Heart right ventricle (tissue), 16 donors: ENCODE measurements at regions not wholly inside any gene's neighbourhood (a gene's known extent, or its start where the extent isn't known, plus 50 kb on each side); places are given as distances from the start of the nearest gene placed in this dataset.
"Not testable (repeated sequence)": the region's sequence is repeated elsewhere in the genome, so short reads cannot be mapped to it uniquely, and the experiment has no call there.

Source experiments
- ATAC-seq, 8 donors: fragments of 200-7000 bp; cut with Tn5 transposase; one replicate each; pipeline ENCODE4 v1.9.1; 2020; ENCODE audit warnings: mild to moderate bottlenecking in 8 of 8, moderate library complexity in 8 of 8, moderate number of reproducible peaks in 1 of 8
- DNase-seq, 2 donors: peaks; one replicate each; pipeline ENCODE4 v3.0.0-alpha.2; 2020
- H3K27ac ChIP-seq, 10 donors: fragments of 200-600 bp; sonication (generic) in 2 of 10; one replicate each; pipeline versions ENCODE4 v1.5.0 to v1.8.0; 2020 to 2022; ENCODE audit warnings: mild to moderate bottlenecking in 3 of 10
- H3K27me3 ChIP-seq, 7 donors: fragments of 200-600 bp; one replicate each; pipeline ENCODE4 v1.8.0; 2021 to 2022; ENCODE audit warnings: mild to moderate bottlenecking in 2 of 7
- H3K36me3 ChIP-seq, 9 donors: fragments of 200-600 bp; sonication (generic) in 1 of 9; one replicate each; pipeline versions ENCODE4 v1.5.0 to v1.8.0; 2020 to 2022; ENCODE audit warnings: mild to moderate bottlenecking in 2 of 9
- H3K4me1 ChIP-seq, 9 donors: fragments of 200-600 bp; sonication (generic) in 1 of 9; one replicate each; pipeline versions ENCODE4 v1.5.0 to v1.8.0; 2020 to 2022; ENCODE audit warnings: mild to moderate bottlenecking in 4 of 9
- H3K4me3 ChIP-seq, 10 donors: fragments of 200-600 bp; sonication (generic) in 2 of 10; one replicate each; pipeline versions ENCODE4 v1.5.0 to v1.8.0; 2020 to 2022; ENCODE audit warnings: mild to moderate bottlenecking in 7 of 10, moderate library complexity in 2 of 10
- H3K9me3 ChIP-seq, 11 donors: fragments of 200-600 bp in 10 of 11; sonication (generic) in 2 of 11; one replicate each; pipeline versions ENCODE4 v1.5.0 to v1.8.0; 2013 to 2022; ENCODE audit warnings: mild to moderate bottlenecking in 2 of 11, control low read depth in 1 of 11, moderate library complexity in 1 of 11
- WGBS, 2 donors: extraction: QIAGEN DNeasy Blood & Tissue Kit; methylation state at CpG; one replicate each; pipeline ENCODE4 v1.1.7; 2013; ENCODE audit warnings: inconsistent platforms in 1 of 2; 5-methylcytosine and 5-hydroxymethylcytosine counted together
- intact Hi-C, 10 donors: fragments of 100-400 bp; cut with DNase I; formaldehyde crosslinking; loops; one replicate each; pipeline versions ENCODE4 v1.11.1 to v1.14.2; 2022
- TF ChIP-seq, protein P1 (sequence below), 9 donors: fragments of 200-600 bp; sonication (generic) in 2 of 9; IDR thresholded peaks; one replicate each; pipeline versions ENCODE4 v1.5.0 to v1.8.0; 2021 to 2022; ENCODE audit warnings: antibody characterized with exemption in 9 of 9, mild to moderate bottlenecking in 5 of 9, moderate library complexity in 1 of 9
- donor health status: Arrhythmogenic right ventricular cardiomyopathy.
- donor health status: ischemic (EF 13 %, LVEDD 7.1; RV severe dilation, severe dysfunction).
- donor health status: healthy with polysubstance abuse.
- donor health status: DM: no; HTN: yes; CAD: no.
- donor health status: DM: no; HTN: no; CAD: no.
- donor health status: ischemic (EF 25% LVEDD 6.9; RV normal size, moderate dysfunction).
- donor health status: ischemic (EF 25% LVEDD 5.7; RV mildly dilated, moderate dysfunction).
- donor health status: healthy.
- donor health status: DM: yes; HTN: yes; CAD: no.
- donor health status: Ischemic cardiomyopathy.
- donor health status: ischemic (EF 35%, LVEDD 5.7; RV mildly dilated, moderate dysfunction).
- donor health status: nonischemic (EF 11% LVEDD 7.7; RV severe dilation, severe dysfunction).
- donor health status: DM: yes; HTN: yes; CAD: no.
- donor health status: PGD.
- donor health status: ischemic (EF 29% LVEDD 5.4; RV normal size, mild dysfunction).
- donor health status: nonischemic (EF 23%, LVEDD 6.1; RV moderate dilation, normal function).

DNA sequence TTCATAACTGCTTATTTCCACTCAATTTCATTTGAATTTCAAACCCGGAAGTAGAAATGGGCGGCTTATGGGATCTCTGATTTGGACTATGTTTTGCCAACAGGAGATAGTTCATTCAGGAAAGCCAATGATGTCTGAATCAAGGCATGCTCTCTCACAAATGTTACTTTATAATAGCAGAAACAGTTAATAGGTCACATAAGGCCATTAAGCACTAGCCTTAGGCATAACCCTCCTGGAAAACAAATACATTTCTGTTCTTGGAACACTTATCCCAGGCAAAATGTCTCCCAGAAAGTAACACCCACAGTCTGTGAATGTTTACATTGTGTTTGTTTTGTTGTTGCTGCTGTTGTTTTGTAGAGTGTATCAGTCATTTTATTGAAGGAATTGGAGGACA is 1347.2 kb upstream of the PCDH7 start:
- H3K4me3 ChIP-seq, result no peak overlapping the region
- no peak overlapping the region for H3K27ac ChIP-seq
- DNase-seq (no peak), ATAC-seq (no peak)
- H3K36me3 ChIP-seq, result no peaks in the 10 kb centered on the region
- no peaks in the 10 kb centered on the region for H3K4me1 ChIP-seq
- H3K27me3 ChIP-seq, result no peaks in the 10 kb centered on the region
- TF ChIP-seq, protein P1, sequence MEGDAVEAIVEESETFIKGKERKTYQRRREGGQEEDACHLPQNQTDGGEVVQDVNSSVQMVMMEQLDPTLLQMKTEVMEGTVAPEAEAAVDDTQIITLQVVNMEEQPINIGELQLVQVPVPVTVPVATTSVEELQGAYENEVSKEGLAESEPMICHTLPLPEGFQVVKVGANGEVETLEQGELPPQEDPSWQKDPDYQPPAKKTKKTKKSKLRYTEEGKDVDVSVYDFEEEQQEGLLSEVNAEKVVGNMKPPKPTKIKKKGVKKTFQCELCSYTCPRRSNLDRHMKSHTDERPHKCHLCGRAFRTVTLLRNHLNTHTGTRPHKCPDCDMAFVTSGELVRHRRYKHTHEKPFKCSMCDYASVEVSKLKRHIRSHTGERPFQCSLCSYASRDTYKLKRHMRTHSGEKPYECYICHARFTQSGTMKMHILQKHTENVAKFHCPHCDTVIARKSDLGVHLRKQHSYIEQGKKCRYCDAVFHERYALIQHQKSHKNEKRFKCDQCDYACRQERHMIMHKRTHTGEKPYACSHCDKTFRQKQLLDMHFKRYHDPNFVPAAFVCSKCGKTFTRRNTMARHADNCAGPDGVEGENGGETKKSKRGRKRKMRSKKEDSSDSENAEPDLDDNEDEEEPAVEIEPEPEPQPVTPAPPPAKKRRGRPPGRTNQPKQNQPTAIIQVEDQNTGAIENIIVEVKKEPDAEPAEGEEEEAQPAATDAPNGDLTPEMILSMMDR (IDR thresholded peaks at IDR 0.05), result no peak
- intact Hi-C loops, result no loop called here
- WGBS, 2 donors, result 93 to 99% methylated on average over 2 of the region's 2 CpGs
- H3K9me3 ChIP-seq, result peaks cover 0 to 21% (median 0%) of the 10 kb centered on the region in 11 donors

DNA sequence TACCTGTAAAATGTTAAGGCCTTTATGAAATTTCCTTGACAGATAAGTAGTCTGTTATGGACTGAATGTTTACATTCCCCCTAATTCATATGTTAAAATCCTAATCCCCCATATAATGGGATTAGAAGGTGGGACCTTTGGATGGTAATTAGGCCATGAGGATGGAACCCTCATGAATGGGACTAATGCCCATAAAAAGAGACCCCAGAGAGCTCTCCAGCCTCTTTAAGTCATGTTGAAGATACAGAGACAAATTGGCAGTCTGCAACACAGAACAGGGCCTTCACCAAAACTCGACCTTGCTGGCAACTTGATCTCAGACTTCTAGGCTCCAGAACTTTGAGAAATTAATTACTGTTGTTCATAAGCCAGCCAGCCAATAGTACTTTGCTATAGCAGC is 1344.5 kb upstream of the PCDH7 start:
- 34 to 42% methylated on average over 1 of the region's 1 CpG for WGBS, 2 donors
- DNase-seq (no peak), ATAC-seq (no peak)
- Histone ChIP-seq H3K4me1 (no peaks in the 10 kb centered on the region), H3K9me3 (peaks cover 0 to 12% (median 0%) of the 10 kb centered on the region in 11 donors), H3K27ac (no peak overlapping the region), H3K4me3 (no peak overlapping the region), H3K27me3 (no peaks in the 10 kb centered on the region), H3K36me3 (no peaks in the 10 kb centered on the region)
- intact Hi-C loops, result no loop called here
- TF ChIP-seq, protein P1 (IDR thresholded peaks at IDR 0.05), result no peak

DNA sequence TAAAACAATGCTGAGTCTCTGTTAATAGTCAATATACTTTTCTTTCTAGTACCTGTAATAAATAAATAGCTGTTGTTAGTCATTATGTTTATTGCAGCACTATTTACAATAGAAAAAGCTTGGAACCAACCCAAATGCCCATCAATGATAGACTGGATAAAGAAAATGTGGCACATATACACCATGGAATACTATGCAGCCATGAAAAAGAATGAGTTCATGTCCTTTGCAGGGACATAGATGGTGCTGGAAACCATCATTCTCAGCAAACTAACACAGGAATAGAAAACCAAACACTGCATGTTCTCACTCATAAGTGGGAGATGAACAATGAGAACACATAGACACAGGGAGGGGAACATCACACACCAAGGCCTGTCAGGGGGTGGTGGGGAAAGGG is 1341.9 kb upstream of the PCDH7 start:
- H3K4me3 ChIP-seq, H3K4me1 ChIP-seq, H3K36me3 ChIP-seq, H3K27me3 ChIP-seq, H3K27ac ChIP-seq, intact Hi-C loops, ATAC-seq, DNase-seq: not testable (repeated sequence)
- H3K9me3 ChIP-seq, result peaks cover 0 to 12% (median 0%) of the 10 kb centered on the region in 11 donors

DNA sequence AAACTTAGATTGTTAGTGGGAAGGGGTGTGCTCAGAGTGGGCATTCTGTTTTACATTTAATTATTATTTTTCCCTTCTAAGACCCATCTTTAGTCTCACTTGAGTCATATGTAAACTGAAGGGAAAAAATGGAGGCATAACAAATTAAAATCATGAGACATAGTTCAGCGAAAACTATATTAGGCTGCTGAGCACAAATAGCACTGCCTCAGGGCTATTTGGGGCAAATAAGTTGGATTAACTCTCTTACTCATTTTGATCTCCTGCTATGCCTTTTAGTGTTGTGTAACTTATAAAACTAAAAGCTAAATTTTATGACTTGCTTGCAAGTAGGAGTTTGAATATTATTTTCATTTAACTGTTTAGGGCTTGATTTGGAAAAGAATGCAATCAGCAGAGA is 1329.2 kb upstream of the PCDH7 start:
- DNase-seq, result no peak

DNA sequence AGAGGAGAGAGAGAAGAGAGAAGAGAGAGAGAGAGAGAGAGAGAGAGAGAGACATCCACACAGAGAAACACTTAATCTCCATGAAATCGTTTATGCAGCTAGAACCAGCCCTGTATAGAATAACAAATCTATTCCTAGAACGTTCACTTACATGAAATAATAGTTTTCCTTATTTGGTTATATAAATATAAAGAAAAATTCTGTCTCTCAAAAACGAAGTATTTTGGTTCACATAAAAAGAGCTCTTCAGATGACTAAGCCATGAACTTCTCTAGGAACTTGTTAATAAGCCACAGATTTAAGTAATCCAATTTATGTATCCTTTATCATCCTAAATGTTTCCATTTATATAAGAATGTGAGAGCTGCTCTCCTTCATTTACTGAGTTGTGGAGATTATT is 1315.1 kb upstream of the PCDH7 start:
- WGBS, 2 donors, result 51 to 64% methylated on average over 3 of the region's 3 CpGs
- no peaks in the 10 kb centered on the region for H3K4me1 ChIP-seq
- DNase-seq (no peak), ATAC-seq (no peak)
- intact Hi-C loops, result no loop called here
- no peak overlapping the region for H3K27ac ChIP-seq
- no peaks in the 10 kb centered on the region for H3K36me3 ChIP-seq
- no peaks in the 10 kb centered on the region for H3K9me3 ChIP-seq
- H3K4me3 ChIP-seq, result no peak overlapping the region
- TF ChIP-seq, protein P1 (IDR thresholded peaks at IDR 0.05), result no peak
- no peaks in the 10 kb centered on the region for H3K27me3 ChIP-seq

More for the DNA sequence above, 1329.2 kb upstream of the PCDH7 start:
- no peak for ATAC-seq
- Histone ChIP-seq H3K27ac (no peak overlapping the region), H3K27me3 (no peaks in the 10 kb centered on the region), H3K4me3 (no peak overlapping the region), H3K36me3 (no peaks in the 10 kb centered on the region), H3K4me1 (no peaks in the 10 kb centered on the region), H3K9me3 (peaks cover 0 to 20% (median 4%) of the 10 kb centered on the region in 11 donors)
- TF ChIP-seq, protein P1 (IDR thresholded peaks at IDR 0.05), result no peak
- intact Hi-C loops, result no loop called here
- 91 to 100% methylated on average over 1 of the region's 1 CpG for WGBS, 2 donors
